ENCODE measurements at regions not wholly inside any gene's neighbourhood (a gene's known extent, or its start where the extent isn't known, plus 50 kb on each side); places are given as distances from the start of the nearest gene placed in this dataset.

- TF ChIP-seq NR2C2 (CRISPR knock-in tag; IDR thresholded peaks at IDR 0.05) (no peak), IRF1 (CRISPR knock-in tag; IDR thresholded peaks at IDR 0.05) (no peak), CTCF (IDR thresholded peaks at IDR 0.05) (no peak), MLX (CRISPR knock-in tag; IDR thresholded peaks at IDR 0.05) (no peak), GABPB1 (CRISPR knock-in tag; IDR thresholded peaks at IDR 0.05) (no peak)
Observed at GRCh38 chr14:50023671-50024490, 92.5 kb downstream of the VCPKMT start.
